Smooth muscle cell (in vitro differentiated cells): ENCODE measurements at regions not wholly inside any gene's neighbourhood (a gene's known extent, or its start where the extent isn't known, plus 50 kb on each side); places are given as distances from the start of the nearest gene placed in this dataset.

ENCODE experiments used
- DNase-seq: peaks from one replicate; lab custom pipeline; 2025; ENCODE audit not compliant: unreplicated experiment; lab: John Stamatoyannopoulos, UW
- H2AFZ ChIP-seq: fragments of 200-600 bp; sonication (generic); 2 replicates; pipeline ENCODE4 v1.6.0; 2016; ENCODE audit warnings: antibody characterized with exemption, low read depth, mild to moderate bottlenecking
- H3F3A ChIP-seq: fragments of 200-600 bp; sonication (generic); 2 replicates; pipeline ENCODE4 v1.6.0; 2017; ENCODE audit warnings: antibody characterized with exemption, low read depth
- H3K27ac ChIP-seq: fragments of 200-600 bp; sonication (generic); 2 replicates; pipeline ENCODE4 v1.5.1; 2016; ENCODE audit warnings: low read depth, mild to moderate bottlenecking
- H3K27me3 ChIP-seq: fragments of 200-600 bp; sonication (generic); 2 replicates; pipeline ENCODE4 v1.6.1; 2016; ENCODE audit warnings: low read depth, mild to moderate bottlenecking
- H3K36me3 ChIP-seq: fragments of 200-600 bp; sonication (generic); 2 replicates; pipeline ENCODE4 v1.5.1; 2016; ENCODE audit warnings: low read depth
- H3K4me1 ChIP-seq: fragments of 200-600 bp; sonication (generic); 2 replicates; pipeline ENCODE4 v1.5.1; 2016; ENCODE audit warnings: low read depth
- H3K4me2 ChIP-seq: fragments of 200-600 bp; sonication (generic); 2 replicates; pipeline ENCODE4 v1.6.0; 2016; ENCODE audit warnings: mild to moderate bottlenecking
- H3K4me3 ChIP-seq: fragments of 200-600 bp; sonication (generic); 2 replicates; pipeline ENCODE4 v1.5.1; 2016; ENCODE audit warnings: mild to moderate bottlenecking
- H3K79me2 ChIP-seq: fragments of 200-600 bp; sonication (generic); 2 replicates; pipeline ENCODE4 v1.6.0; 2016; ENCODE audit warnings: low read depth, mild to moderate bottlenecking
- H3K9ac ChIP-seq: fragments of 200-600 bp; sonication (generic); 2 replicates; pipeline ENCODE4 v1.6.0; 2016; ENCODE audit warnings: low read depth
- H3K9me3 ChIP-seq: fragments of 200-600 bp; sonication (generic); replicated peaks from 2 replicates; pipeline ENCODE4 v1.5.1; 2016; ENCODE audit warnings: low read depth
- H4K20me1 ChIP-seq: fragments of 200-600 bp; sonication (generic); 2 replicates; pipeline ENCODE4 v1.6.0; 2016; ENCODE audit warnings: low read depth
- WGBS: methylation state at CpG from one replicate; pipeline ENCODE4 v1.1.7; 2016; ENCODE audit warnings: low lambda C conversion rate; 5-methylcytosine and 5-hydroxymethylcytosine counted together
- TF ChIP-seq, protein P1 (sequence below): fragments of 200-600 bp; sonication (generic); IDR thresholded peaks from 2 replicates; pipeline ENCODE4 v1.5.1; 2017; ENCODE audit warnings: borderline replicate concordance, mild to moderate bottlenecking, antibody characterized with exemption; ENCODE audit not compliant: insufficient read depth, poor library complexity, severe bottlenecking

DNA sequence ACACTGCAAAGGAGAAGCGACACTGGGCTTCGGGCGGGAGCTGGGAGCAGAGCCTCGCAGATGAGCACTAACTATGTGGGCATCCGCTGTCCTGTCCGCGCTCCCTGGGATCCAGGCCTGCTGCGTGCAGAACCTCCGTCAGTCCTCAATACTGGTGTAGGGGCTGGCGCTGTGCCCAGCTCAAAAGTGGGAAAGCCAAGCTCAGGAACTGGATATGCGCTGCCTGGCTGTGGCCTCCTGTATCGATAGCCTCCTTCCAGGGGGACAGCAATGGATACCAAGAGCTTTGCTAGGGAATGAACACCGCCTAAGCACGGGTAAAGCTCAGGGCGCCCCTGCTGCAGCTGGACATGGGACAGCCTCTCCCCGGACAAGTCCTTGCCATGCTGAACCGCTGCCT, 270.4 kb downstream of the NSG2 start:
- 96% methylated on average over 17 of the region's 17 CpGs for WGBS
- TF ChIP-seq, protein P1, sequence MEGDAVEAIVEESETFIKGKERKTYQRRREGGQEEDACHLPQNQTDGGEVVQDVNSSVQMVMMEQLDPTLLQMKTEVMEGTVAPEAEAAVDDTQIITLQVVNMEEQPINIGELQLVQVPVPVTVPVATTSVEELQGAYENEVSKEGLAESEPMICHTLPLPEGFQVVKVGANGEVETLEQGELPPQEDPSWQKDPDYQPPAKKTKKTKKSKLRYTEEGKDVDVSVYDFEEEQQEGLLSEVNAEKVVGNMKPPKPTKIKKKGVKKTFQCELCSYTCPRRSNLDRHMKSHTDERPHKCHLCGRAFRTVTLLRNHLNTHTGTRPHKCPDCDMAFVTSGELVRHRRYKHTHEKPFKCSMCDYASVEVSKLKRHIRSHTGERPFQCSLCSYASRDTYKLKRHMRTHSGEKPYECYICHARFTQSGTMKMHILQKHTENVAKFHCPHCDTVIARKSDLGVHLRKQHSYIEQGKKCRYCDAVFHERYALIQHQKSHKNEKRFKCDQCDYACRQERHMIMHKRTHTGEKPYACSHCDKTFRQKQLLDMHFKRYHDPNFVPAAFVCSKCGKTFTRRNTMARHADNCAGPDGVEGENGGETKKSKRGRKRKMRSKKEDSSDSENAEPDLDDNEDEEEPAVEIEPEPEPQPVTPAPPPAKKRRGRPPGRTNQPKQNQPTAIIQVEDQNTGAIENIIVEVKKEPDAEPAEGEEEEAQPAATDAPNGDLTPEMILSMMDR = no peak
- DNase-seq = no peak
- H3K4me3 ChIP-seq = no peak overlapping the region
- H4K20me1 ChIP-seq = no peaks in the 10 kb centered on the region
- H3K27ac ChIP-seq = no peak overlapping the region
- H3K79me2 ChIP-seq = no peaks in the 10 kb centered on the region
- no peak overlapping the region for H2AFZ ChIP-seq
- H3F3A ChIP-seq = no peaks in the 10 kb centered on the region
- H3K27me3 ChIP-seq = peaks cover 11% of the 10 kb centered on the region
- H3K9me3 ChIP-seq = no peaks in the 10 kb centered on the region
- no peaks in the 10 kb centered on the region for H3K36me3 ChIP-seq
- peaks cover 3% of the 10 kb centered on the region for H3K4me1 ChIP-seq
- H3K4me2 ChIP-seq = no peak overlapping the region
- H3K9ac ChIP-seq = no peak overlapping the region

DNA sequence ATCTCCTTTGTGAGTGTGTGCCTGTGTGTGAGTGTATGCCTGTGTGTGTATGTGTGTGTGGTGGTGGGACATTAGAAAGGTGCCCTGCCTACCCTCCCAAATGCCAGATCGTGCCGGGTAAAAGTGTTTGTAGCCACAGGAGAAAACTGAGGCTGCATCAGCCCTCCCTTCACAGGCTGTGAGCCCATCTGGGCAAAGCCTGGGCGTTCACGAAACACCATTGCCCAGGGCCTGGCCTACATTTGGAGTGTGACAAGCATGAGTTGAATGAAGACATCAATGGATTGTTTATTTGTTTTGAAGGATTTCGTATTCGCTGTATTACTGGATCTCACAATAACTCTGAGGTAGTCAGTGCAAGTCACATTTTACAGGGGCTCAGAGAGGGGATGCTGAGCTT, 270.8 kb downstream of the NSG2 start:
- WGBS = 94% methylated on average over 6 of the region's 6 CpGs
- H3K4me2 ChIP-seq = no peak overlapping the region
- H2AFZ ChIP-seq = no peak overlapping the region
- no peak overlapping the region for H3K4me3 ChIP-seq
- TF ChIP-seq, protein P1 = no peak
- H3K4me1 ChIP-seq = peaks cover 3% of the 10 kb centered on the region
- no peaks in the 10 kb centered on the region for H3F3A ChIP-seq
- no peaks in the 10 kb centered on the region for H4K20me1 ChIP-seq
- H3K27me3 ChIP-seq = peaks cover 11% of the 10 kb centered on the region
- no peak overlapping the region for H3K9ac ChIP-seq
- H3K9me3 ChIP-seq = no peaks in the 10 kb centered on the region
- no peak overlapping the region for H3K27ac ChIP-seq
- no peak for DNase-seq
- no peaks in the 10 kb centered on the region for H3K79me2 ChIP-seq
- H3K36me3 ChIP-seq = no peaks in the 10 kb centered on the region

DNA sequence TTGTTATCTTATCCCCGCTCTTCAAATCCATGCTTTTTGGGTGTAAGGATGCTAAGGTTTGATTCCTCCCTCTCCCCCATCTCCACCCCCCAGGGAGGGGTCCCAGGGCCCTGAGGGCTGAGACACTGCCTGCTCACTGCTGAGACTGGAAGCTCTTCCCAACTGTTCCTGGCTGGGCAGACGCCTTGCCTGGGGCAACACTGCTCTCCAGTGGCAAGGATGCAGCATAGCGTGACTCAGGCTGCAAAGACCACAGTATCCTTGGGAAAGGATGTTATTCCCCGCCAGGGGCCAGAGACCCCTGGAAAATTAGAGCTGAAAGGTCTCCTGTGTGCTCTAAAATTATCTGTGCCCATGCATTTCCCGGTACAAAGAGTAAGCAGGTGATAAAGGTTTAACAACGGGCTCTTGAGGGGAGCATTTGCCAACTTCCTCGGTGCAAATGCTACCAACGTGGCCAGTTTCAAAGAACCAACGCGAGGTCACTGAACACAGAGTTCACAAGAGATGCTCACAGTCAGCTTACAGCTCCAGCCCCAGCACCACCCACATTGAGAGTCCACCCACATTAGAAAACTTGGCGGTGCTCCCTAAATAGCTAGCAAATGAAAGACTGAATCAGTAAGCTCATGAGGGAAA, 271.9 kb downstream of the NSG2 start:
- Histone ChIP-seq H3K4me2 (no peak overlapping the region), H4K20me1 (no peaks in the 10 kb centered on the region), H3K27me3 (peaks cover 18% of the 10 kb centered on the region), H3K79me2 (no peaks in the 10 kb centered on the region), H3K4me3 (no peak overlapping the region), H3K27ac (no peak overlapping the region), H2AFZ (no peak overlapping the region), H3K36me3 (no peaks in the 10 kb centered on the region), H3K9me3 (no peaks in the 10 kb centered on the region), H3K9ac (no peak overlapping the region), H3K4me1 (no peaks in the 10 kb centered on the region), H3F3A (no peaks in the 10 kb centered on the region)
- no peak for DNase-seq
- WGBS = 28% methylated on average over 11 of the region's 11 CpGs
- TF ChIP-seq, protein P1 = peak; percentile 92

DNA sequence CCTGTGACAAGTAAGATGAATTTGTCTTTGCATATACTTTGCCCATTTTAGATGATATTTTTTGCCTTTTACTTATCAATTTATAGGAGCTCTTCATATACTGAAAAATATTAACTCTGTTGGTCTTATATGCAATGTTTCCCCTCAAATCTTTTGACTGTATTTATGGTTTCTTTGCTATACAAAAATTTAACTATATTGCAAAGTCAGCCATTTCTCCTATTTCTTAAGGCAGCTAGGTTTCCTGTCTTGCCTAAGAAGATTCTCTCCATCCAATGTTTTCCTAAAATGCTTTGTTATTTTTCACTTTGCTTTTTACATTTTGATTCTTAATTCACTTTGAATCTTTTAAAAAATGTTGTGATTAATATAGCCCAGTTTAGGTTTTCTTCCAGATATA, 273.1 kb downstream of the NSG2 start:
- no peaks in the 10 kb centered on the region for H4K20me1 ChIP-seq
- H3K4me3 ChIP-seq = no peak overlapping the region
- no peak for DNase-seq
- H3K79me2 ChIP-seq = no peaks in the 10 kb centered on the region
- no peak overlapping the region for H3K4me2 ChIP-seq
- no peaks in the 10 kb centered on the region for H3F3A ChIP-seq
- no peak overlapping the region for H2AFZ ChIP-seq
- no peaks in the 10 kb centered on the region for H3K9me3 ChIP-seq
- TF ChIP-seq, protein P1 = no peak
- H3K36me3 ChIP-seq = no peaks in the 10 kb centered on the region
- no peak overlapping the region for H3K9ac ChIP-seq
- H3K27ac ChIP-seq = no peak overlapping the region
- no peaks in the 10 kb centered on the region for H3K4me1 ChIP-seq
- H3K27me3 ChIP-seq = peaks cover 18% of the 10 kb centered on the region
